ENCODE measurements at regions not wholly inside any gene's neighbourhood (a gene's known extent, or its start where the extent isn't known, plus 50 kb on each side); places are given as distances from the start of the nearest gene placed in this dataset.

DNA sequence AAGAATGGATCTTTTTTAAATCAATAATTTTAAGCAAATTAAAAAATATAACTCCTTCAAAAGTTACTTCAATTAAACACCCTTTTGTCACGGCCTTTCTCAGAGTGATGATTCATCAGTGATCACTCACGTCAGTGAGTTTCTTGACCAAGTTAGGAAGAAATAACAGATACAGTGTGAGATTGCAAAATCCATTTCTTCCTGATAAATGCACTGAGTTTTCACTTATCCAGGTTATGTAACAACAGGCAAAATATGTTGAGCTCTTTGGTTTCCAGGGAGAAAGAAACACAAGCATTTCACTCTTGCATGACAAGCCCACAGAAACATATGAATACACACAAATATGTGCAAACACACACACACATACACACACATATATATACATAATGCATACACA is 195.9 kb upstream of the CYRIA start:
- Histone ChIP-seq H3K27me3 (no peaks in the 10 kb centered on the region), H3K27ac (no peak overlapping the region), H3K36me3 (no peaks in the 10 kb centered on the region), H3K9me3 (no peaks in the 10 kb centered on the region), H3K4me3 (no peak overlapping the region), H3K4me1 (no peaks in the 10 kb centered on the region)
- 23 to 30% methylated on average over 2 of the region's 2 CpGs for WGBS, 2 donors
- intact Hi-C loops (cut with DNase I), result no loop called here
- no peak for DNase-seq
- TF ChIP-seq, protein P1, sequence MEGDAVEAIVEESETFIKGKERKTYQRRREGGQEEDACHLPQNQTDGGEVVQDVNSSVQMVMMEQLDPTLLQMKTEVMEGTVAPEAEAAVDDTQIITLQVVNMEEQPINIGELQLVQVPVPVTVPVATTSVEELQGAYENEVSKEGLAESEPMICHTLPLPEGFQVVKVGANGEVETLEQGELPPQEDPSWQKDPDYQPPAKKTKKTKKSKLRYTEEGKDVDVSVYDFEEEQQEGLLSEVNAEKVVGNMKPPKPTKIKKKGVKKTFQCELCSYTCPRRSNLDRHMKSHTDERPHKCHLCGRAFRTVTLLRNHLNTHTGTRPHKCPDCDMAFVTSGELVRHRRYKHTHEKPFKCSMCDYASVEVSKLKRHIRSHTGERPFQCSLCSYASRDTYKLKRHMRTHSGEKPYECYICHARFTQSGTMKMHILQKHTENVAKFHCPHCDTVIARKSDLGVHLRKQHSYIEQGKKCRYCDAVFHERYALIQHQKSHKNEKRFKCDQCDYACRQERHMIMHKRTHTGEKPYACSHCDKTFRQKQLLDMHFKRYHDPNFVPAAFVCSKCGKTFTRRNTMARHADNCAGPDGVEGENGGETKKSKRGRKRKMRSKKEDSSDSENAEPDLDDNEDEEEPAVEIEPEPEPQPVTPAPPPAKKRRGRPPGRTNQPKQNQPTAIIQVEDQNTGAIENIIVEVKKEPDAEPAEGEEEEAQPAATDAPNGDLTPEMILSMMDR (IDR thresholded peaks at IDR 0.05), result no peak
- no peak for TF ChIP-seq POLR2A (IDR thresholded peaks at IDR 0.05)

DNA sequence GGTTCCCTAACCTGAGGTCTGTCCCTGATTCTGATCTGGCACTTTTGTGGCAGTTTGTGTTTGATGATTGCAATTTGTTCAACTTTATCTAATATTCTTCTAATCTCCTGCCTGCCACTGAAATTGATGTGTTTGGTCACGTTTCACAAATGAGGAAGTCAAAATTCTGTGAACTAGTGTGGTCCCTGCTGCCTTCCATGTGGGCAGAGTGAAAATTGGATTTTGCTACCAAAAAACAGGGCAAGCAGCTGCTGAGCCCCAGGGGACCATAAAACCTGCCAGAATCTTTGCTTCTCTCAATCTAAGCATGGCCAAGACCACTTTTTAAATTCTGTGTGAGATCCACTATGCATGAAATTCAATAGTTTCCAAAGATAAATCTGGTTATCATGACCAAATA is 195.5 kb upstream of the CYRIA start:
- no peak for DNase-seq
- H3K9me3 ChIP-seq, result no peaks in the 10 kb centered on the region
- H3K4me1 ChIP-seq, result no peaks in the 10 kb centered on the region
- no peak overlapping the region for H3K4me3 ChIP-seq
- TF ChIP-seq POLR2A (IDR thresholded peaks at IDR 0.05), result no peak
- intact Hi-C loops (cut with DNase I), result no loop called here
- H3K27ac ChIP-seq, result no peak overlapping the region
- no peaks in the 10 kb centered on the region for H3K36me3 ChIP-seq
- 0% methylated on average over 1 of the region's 1 CpG; no CpG with 5 or more reads in 1 of the 2 donors for WGBS, 2 donors
- no peaks in the 10 kb centered on the region for H3K27me3 ChIP-seq

DNA sequence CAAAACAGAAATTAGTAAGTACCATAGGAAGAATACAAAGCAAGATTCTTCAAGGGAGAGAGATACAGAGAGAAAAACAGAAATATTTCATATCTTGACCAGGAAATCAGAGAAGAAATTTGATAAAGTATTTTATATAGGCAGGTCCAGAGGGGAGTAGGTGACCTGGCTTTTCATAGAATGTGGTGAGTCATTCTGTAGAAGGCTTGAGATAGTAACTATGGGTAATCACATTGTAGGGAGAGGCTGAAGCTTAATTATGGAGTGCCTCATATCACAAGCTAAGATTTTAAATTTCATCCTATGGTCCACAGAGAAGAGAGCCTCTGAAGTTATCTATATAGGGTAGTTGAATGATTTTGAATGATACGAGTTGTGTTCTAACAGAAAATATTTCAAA is 195.0 kb upstream of the CYRIA start:
- no peak for DNase-seq
- no peak overlapping the region for H3K4me3 ChIP-seq
- H3K27me3 ChIP-seq, result no peaks in the 10 kb centered on the region
- no peak for TF ChIP-seq POLR2A (IDR thresholded peaks at IDR 0.05)
- TF ChIP-seq, protein P1 (IDR thresholded peaks at IDR 0.05), result no peak
- intact Hi-C loops (cut with DNase I), result no loop called here
- WGBS, 2 donors, result 87 to 94% methylated on average over 1 of the region's 1 CpG
- H3K9me3 ChIP-seq, result no peaks in the 10 kb centered on the region
- H3K36me3 ChIP-seq, result no peaks in the 10 kb centered on the region
- H3K4me1 ChIP-seq, result no peaks in the 10 kb centered on the region
- H3K27ac ChIP-seq, result no peak overlapping the region

DNA sequence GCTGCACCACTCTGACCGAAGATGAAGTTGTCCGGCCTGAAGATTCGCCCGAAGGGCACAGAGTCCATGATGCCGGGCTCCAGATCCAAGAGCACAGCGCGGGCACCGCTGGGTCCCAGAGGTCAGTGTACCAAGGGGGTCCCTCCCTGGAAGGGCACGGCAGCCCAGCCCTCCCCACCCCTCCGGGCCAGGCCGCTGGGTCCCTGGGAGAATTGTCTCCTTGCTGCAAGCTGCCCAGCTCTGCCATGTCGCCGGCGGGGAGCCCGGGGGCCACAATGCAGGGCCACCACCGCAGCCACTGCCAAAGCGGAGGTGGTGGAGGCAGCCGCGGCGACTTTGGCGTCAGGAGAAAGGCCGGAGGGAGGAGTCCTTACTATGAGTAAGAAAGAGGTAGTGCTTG is 189.5 kb upstream of the CYRIA start:
- no peaks in the 10 kb centered on the region for H3K9me3 ChIP-seq
- H3K4me3 ChIP-seq, result no peak overlapping the region
- TF ChIP-seq, protein P1 (IDR thresholded peaks at IDR 0.05), result no peak
- no peak for TF ChIP-seq POLR2A (IDR thresholded peaks at IDR 0.05)
- intact Hi-C loops (cut with DNase I), result no loop called here
- no peaks in the 10 kb centered on the region for H3K36me3 ChIP-seq
- no peaks in the 10 kb centered on the region for H3K27me3 ChIP-seq
- H3K4me1 ChIP-seq, result no peaks in the 10 kb centered on the region
- 80% methylated on average over 1 of the region's 22 CpGs; no CpG with 5 or more reads in 1 of the 2 donors for WGBS, 2 donors
- no peak overlapping the region for H3K27ac ChIP-seq
- no peak for DNase-seq

DNA sequence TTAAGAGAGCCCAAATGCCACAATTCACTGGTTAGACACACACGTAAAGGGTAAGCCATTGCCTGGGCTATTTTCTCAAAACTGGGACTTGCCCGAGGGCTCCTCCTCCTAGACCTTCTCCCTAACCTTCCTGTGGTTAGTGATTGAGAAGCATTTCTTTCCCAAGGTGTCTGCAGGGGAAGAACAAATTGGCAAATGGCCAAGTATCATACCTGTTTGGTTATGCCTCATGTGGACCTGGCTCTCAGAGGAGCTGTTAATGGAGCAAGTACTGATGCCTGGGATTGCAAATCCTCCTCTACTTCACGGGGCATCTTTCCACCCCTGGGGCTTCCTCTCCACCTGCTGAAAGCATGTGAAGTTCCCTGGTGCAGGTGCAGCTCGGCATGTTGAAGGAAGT is 187.5 kb upstream of the CYRIA start:
- WGBS, 2 donors, result 79 to 83% methylated on average over 4 of the region's 4 CpGs

More for the DNA sequence above, 187.5 kb upstream of the CYRIA start:
- Histone ChIP-seq H3K27me3 (no peaks in the 10 kb centered on the region), H3K36me3 (no peaks in the 10 kb centered on the region), H3K4me1 (no peaks in the 10 kb centered on the region), H3K27ac (no peak overlapping the region), H3K4me3 (no peak overlapping the region), H3K9me3 (no peaks in the 10 kb centered on the region)
- TF ChIP-seq, protein P1 (IDR thresholded peaks at IDR 0.05), result no peak
- no peak for TF ChIP-seq POLR2A (IDR thresholded peaks at IDR 0.05)
- no peak for DNase-seq
- intact Hi-C loops (cut with DNase I), result no loop called here

Measured in esophagus squamous epithelium (tissue), 5 donors.